Uterus (tissue), 3 donors: ENCODE measurements at regions not wholly inside any gene's neighbourhood (a gene's known extent, or its start where the extent isn't known, plus 50 kb on each side); places are given as distances from the start of the nearest gene placed in this dataset.

Source experiments
- DNase-seq, 2 donors: peaks; one replicate each; pipeline ENCODE4 v3.0.0-alpha.2; 2019 to 2020
- H3K27ac ChIP-seq, 2 donors: fragments of 200-600 bp; sonication (generic); 1 replicate in 1 of 2; 2 replicates in 1 of 2; pipeline ENCODE4 v1.5.1; 2016 to 2018
- H3K27me3 ChIP-seq, 2 donors: fragments of 200-600 bp; sonication (generic); one replicate each; pipeline ENCODE4 v1.5.1; 2018 to 2019; ENCODE audit warnings: control low read depth in 1 of 2
- H3K36me3 ChIP-seq, 2 donors: fragments of 200-600 bp; sonication (generic); one replicate each; pipeline ENCODE4 v1.5.1; 2019; ENCODE audit warnings: control low read depth in 1 of 2
- H3K4me1 ChIP-seq, 2 donors: fragments of 200-600 bp; sonication (generic); one replicate each; pipeline ENCODE4 v1.5.1; 2018 to 2019; ENCODE audit warnings: control low read depth in 1 of 2
- H3K4me3 ChIP-seq, 2 donors: fragments of 200-600 bp; sonication (generic); 1 replicate in 1 of 2; 2 replicates in 1 of 2; pipeline ENCODE4 v1.5.1; 2018 to 2019; ENCODE audit warnings: mild to moderate bottlenecking in 1 of 2
- H3K9me3 ChIP-seq, 2 donors: fragments of 200-600 bp; sonication (generic); one replicate each; pipeline ENCODE4 v1.5.1; 2019; ENCODE audit warnings: control low read depth in 1 of 2
- POLR2A ChIP-seq, 2 donors: fragments of 450-650 bp; IDR thresholded peaks; one replicate each; pipeline ENCODE4 v1.6.1; 2016; ENCODE audit warnings: antibody characterized with exemption in 2 of 2, mild to moderate bottlenecking in 1 of 2, moderate library complexity in 1 of 2
- intact Hi-C: fragments of 100-400 bp; cut with DNase I; formaldehyde crosslinking; loops from one replicate; pipeline ENCODE4 v1.15.1; 2023; ENCODE audit warnings: low total_unique reads
- TF ChIP-seq, protein P1 (sequence below), 4 experiments: fragments of 200-600 bp in 2 of 4; fragments of 450-650 bp in 2 of 4; sonication (generic) in 2 of 4; IDR thresholded peaks; one replicate each; pipeline ENCODE4 v1.5.1; 2016 to 2019; ENCODE audit warnings: antibody characterized with exemption in 4 of 4, mild to moderate bottlenecking in 2 of 4, moderate library complexity in 1 of 4
- donor health status: DM: yes; HTN: yes; CAD: no.

DNA sequence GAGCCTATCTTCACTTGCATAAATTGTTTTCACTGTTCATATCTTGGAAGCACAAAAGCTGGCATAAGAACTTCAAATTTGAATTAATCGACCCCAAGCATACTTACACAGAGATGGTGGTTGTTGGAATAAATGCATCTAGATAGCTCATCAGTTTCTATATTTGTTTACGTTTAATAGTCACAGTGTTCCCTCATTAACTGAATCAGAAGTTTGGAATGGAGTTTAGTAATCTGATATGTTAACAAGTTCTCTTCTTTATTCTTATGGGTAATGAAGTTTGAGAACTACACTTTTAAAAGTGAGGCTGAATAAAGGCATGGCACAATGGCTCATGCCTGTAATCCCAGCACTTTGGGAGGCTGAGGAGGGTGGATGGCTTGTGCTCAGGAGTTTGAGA lies 886.7 kb upstream of the PCDH20 start:
- intact Hi-C loops = no loop called here
- no peak for DNase-seq
- no peaks in the 10 kb centered on the region for H3K9me3 ChIP-seq
- no peaks in the 10 kb centered on the region for H3K27me3 ChIP-seq
- H3K4me1 ChIP-seq = no peaks in the 10 kb centered on the region
- TF ChIP-seq POLR2A (IDR thresholded peaks at IDR 0.05) = no peak
- TF ChIP-seq, protein P1, sequence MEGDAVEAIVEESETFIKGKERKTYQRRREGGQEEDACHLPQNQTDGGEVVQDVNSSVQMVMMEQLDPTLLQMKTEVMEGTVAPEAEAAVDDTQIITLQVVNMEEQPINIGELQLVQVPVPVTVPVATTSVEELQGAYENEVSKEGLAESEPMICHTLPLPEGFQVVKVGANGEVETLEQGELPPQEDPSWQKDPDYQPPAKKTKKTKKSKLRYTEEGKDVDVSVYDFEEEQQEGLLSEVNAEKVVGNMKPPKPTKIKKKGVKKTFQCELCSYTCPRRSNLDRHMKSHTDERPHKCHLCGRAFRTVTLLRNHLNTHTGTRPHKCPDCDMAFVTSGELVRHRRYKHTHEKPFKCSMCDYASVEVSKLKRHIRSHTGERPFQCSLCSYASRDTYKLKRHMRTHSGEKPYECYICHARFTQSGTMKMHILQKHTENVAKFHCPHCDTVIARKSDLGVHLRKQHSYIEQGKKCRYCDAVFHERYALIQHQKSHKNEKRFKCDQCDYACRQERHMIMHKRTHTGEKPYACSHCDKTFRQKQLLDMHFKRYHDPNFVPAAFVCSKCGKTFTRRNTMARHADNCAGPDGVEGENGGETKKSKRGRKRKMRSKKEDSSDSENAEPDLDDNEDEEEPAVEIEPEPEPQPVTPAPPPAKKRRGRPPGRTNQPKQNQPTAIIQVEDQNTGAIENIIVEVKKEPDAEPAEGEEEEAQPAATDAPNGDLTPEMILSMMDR (IDR thresholded peaks at IDR 0.05) = no peak
- no peak overlapping the region for H3K27ac ChIP-seq
- no peak overlapping the region for H3K4me3 ChIP-seq
- no peaks in the 10 kb centered on the region for H3K36me3 ChIP-seq

DNA sequence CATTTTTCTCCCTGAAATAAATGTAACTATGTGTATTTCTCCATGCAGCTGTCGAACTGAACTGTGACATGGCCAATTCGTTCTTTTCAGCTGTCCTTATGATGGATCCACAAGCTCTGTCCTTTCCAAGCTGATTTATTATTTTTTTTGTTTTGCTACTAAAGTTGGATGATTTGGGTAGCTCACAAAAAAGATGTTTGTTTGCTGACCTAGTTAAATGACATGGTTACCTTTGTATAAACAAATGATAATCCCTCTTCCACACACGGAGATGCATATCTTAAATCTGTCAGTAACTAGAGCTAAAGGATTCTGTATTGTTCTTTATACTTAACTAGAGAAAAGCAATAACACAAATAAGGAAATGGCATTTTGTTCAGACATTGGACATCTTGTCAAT lies 884.3 kb upstream of the PCDH20 start:
- no peaks in the 10 kb centered on the region for H3K36me3 ChIP-seq
- H3K27me3 ChIP-seq = no peaks in the 10 kb centered on the region
- H3K4me3 ChIP-seq = no peak overlapping the region
- intact Hi-C loops = no loop called here
- TF ChIP-seq, protein P1 (IDR thresholded peaks at IDR 0.05) = no peak
- no peak for DNase-seq
- H3K27ac ChIP-seq = no peak overlapping the region
- no peaks in the 10 kb centered on the region for H3K4me1 ChIP-seq
- no peaks in the 10 kb centered on the region for H3K9me3 ChIP-seq

DNA sequence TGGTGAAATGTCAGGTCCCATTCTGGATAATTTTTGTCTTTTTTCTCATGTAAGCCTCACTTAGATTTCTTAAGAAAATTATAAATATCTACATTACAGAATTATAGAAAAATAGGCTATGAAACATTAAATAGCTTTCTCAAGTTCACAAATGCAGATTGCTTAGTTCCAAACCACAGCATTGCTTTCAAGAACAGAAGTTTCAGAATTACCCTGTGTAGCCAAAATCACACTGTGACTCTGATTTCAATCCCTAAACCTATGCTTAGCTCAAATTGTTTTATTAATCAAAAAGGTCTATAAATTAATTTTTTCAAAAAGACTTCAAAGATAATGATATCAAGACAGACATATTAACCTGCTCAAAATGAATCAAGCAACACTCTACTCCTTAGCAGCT lies 881.2 kb upstream of the PCDH20 start:
- no peak overlapping the region for H3K27ac ChIP-seq
- no peaks in the 10 kb centered on the region for H3K9me3 ChIP-seq
- DNase-seq = no peak
- TF ChIP-seq POLR2A (IDR thresholded peaks at IDR 0.05) = no peak
- TF ChIP-seq, protein P1 (IDR thresholded peaks at IDR 0.05) = no peak
- no peaks in the 10 kb centered on the region for H3K4me1 ChIP-seq
- H3K27me3 ChIP-seq = no peaks in the 10 kb centered on the region
- H3K36me3 ChIP-seq = no peaks in the 10 kb centered on the region
- intact Hi-C loops = no loop called here
- no peak overlapping the region for H3K4me3 ChIP-seq

DNA sequence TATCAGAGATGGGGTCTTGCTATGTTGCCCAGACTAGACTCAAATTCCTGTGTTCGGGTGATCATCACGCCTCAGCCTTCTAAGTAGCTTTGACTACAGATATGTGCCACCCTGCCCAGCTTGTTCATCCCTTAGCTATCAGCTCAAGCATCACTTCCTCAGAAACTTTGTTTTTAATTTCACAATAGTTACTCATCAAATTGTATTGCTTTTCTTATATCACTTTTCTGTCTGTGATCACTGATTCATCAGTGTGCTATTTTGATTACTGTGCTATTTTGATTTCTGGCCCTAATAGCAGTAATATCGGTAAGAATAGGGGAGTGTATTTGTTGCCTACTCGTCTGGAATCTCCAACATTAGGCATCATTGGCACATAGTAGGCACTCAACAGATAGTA lies 878.6 kb upstream of the PCDH20 start:
- TF ChIP-seq POLR2A (IDR thresholded peaks at IDR 0.05) = no peak
- TF ChIP-seq, protein P1 (IDR thresholded peaks at IDR 0.05) = no peak
- no peaks in the 10 kb centered on the region for H3K36me3 ChIP-seq
- no peaks in the 10 kb centered on the region for H3K4me1 ChIP-seq
- H3K27me3 ChIP-seq = no peaks in the 10 kb centered on the region
- H3K9me3 ChIP-seq = no peaks in the 10 kb centered on the region
- intact Hi-C loops = no loop called here
- H3K4me3 ChIP-seq = no peak overlapping the region
- H3K27ac ChIP-seq = no peak overlapping the region
- no peak for DNase-seq

DNA sequence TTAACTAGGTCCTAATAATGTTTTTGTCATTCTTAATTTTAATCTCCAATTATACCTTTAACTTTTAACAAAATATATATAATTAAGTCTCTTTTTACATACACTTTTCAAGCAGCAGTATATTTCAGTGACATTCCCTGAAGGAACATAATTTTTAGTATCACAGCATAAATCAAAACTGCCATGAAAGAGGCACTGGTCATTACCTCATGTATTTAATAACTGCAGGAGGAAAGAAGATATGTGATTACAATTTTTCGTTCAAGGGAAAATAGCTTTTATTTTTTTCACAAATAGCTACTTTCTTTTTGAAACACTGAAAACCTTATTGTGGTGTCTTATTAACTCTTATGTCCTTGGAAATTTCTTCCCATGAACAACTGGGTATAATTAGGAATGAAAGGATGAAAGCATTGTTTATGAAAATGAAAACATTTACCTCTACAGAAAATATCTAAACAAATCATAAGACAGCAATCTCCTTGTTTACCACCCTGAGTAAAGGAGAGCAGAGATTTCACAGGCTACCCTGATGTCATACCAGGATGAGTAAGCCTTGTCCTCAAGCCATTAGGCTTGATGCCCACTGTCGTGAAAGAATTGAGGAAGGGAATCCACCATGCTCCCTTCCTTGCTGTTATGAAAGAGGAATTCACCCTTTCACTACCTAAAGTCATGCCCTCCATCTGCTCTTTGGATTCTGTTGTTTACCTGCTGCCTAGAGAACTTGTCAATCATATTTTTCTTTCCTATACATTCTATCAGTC lies 877.2 kb upstream of the PCDH20 start:
- no peaks in the 10 kb centered on the region for H3K36me3 ChIP-seq
- DNase-seq = no peak
- H3K4me1 ChIP-seq = no peaks in the 10 kb centered on the region
- no peak for TF ChIP-seq POLR2A (IDR thresholded peaks at IDR 0.05)
- TF ChIP-seq, protein P1 (IDR thresholded peaks at IDR 0.05) = no peak
- H3K27me3 ChIP-seq = no peaks in the 10 kb centered on the region
- no peaks in the 10 kb centered on the region for H3K9me3 ChIP-seq
- intact Hi-C loops = no loop called here
- H3K4me3 ChIP-seq = no peak overlapping the region
- no peak overlapping the region for H3K27ac ChIP-seq
